Neuronal stem cell (in vitro differentiated cells): ENCODE measurements at regions not wholly inside any gene's neighbourhood (a gene's known extent, or its start where the extent isn't known, plus 50 kb on each side); places are given as distances from the start of the nearest gene placed in this dataset.
"Not testable (repeated sequence)": the region's sequence is repeated elsewhere in the genome, so short reads cannot be mapped to it uniquely, and the experiment has no call there.

Source experiments
- DNase-seq: peaks from one replicate; pipeline ENCODE4 v3.0.0-alpha.2; 2013; ENCODE audit warnings: low spot score
- H2AFZ ChIP-seq: one replicate; pipeline ENCODE4 v1.6.1; 2013; ENCODE audit warnings: mild to moderate bottlenecking, low read length, inconsistent platforms
- H2AK5ac ChIP-seq: 2 replicates; pipeline ENCODE4 v1.6.1; 2013; ENCODE audit warnings: low read depth, mild to moderate bottlenecking, inconsistent platforms, low read length, moderate library complexity, mixed read lengths
- H2BK120ac ChIP-seq: 2 replicates; pipeline ENCODE4 v1.6.1; 2013; ENCODE audit warnings: low read depth, mild to moderate bottlenecking, inconsistent platforms, low read length, moderate library complexity, mixed read lengths
- H2BK12ac ChIP-seq: one replicate; pipeline ENCODE4 v1.6.1; 2013; ENCODE audit warnings: low read length, inconsistent platforms
- H2BK15ac ChIP-seq: 2 replicates; pipeline ENCODE4 v1.6.1; 2013; ENCODE audit warnings: mild to moderate bottlenecking, low read length, inconsistent platforms, mixed read lengths
- H2BK5ac ChIP-seq: one replicate; pipeline ENCODE4 v1.6.1; 2013; ENCODE audit warnings: inconsistent platforms, mild to moderate bottlenecking, low read length, moderate library complexity
- H3K14ac ChIP-seq: one replicate; pipeline ENCODE4 v1.6.1; 2013; ENCODE audit warnings: low read length, inconsistent platforms
- H3K18ac ChIP-seq: 2 replicates; pipeline ENCODE4 v1.6.1; 2013; ENCODE audit warnings: low read length, inconsistent platforms
- H3K23ac ChIP-seq: 2 replicates; pipeline ENCODE4 v1.6.1; 2013; ENCODE audit warnings: low read depth, mild to moderate bottlenecking, mixed read lengths, low read length, inconsistent platforms; ENCODE audit not compliant: poor library complexity
- H3K27ac ChIP-seq: replicated peaks from 3 replicates; pipeline ENCODE4 v1.5.1; 2013; ENCODE audit warnings: low read length, inconsistent platforms
- H3K27me3 ChIP-seq, 3 experiments: 2 replicates each; pipeline ENCODE4 v1.6.1; 2013; ENCODE audit warnings: low read length in 3 of 3, mild to moderate bottlenecking in 2 of 3, inconsistent platforms in 1 of 3, low read depth in 1 of 3, mixed read lengths in 1 of 3, moderate library complexity in 1 of 3; ENCODE audit not compliant: control insufficient read depth in 3 of 3, insufficient read depth in 3 of 3
- H3K36me3 ChIP-seq, 2 donors: replicated peaks in 1 of 2; 2 replicates each; pipeline ENCODE4 v1.6.1; 2013; ENCODE audit warnings: low read length in 2 of 2; ENCODE audit not compliant: control insufficient read depth in 2 of 2, insufficient read depth in 2 of 2
- H3K4ac ChIP-seq: 2 replicates; pipeline ENCODE4 v1.6.1; 2013; ENCODE audit warnings: inconsistent platforms, mild to moderate bottlenecking, low read length, moderate library complexity
- H3K4me1 ChIP-seq, 2 donors: 1 replicate in 1 of 2; 2 replicates in 1 of 2; pipeline ENCODE4 v1.6.1; 2013; ENCODE audit warnings: low read length in 2 of 2, low read depth in 1 of 2; ENCODE audit not compliant: control insufficient read depth in 2 of 2, insufficient read depth in 1 of 2
- H3K4me2 ChIP-seq: one replicate; pipeline ENCODE4 v1.6.1; 2013; ENCODE audit warnings: mild to moderate bottlenecking, low read length, inconsistent platforms; ENCODE audit not compliant: insufficient read depth, poor library complexity, severe bottlenecking
- H3K4me3 ChIP-seq, 2 donors: 2 replicates each; pipeline ENCODE4 v1.5.1; 2013; ENCODE audit warnings: low read length in 2 of 2, mild to moderate bottlenecking in 2 of 2, inconsistent platforms in 1 of 2, moderate library complexity in 1 of 2
- H3K79me1 ChIP-seq: one replicate; pipeline ENCODE4 v1.6.1; 2013; ENCODE audit warnings: low read depth, mild to moderate bottlenecking, inconsistent platforms, low read length, moderate library complexity
- H3K9ac ChIP-seq: one replicate; pipeline ENCODE4 v1.6.1; 2013; ENCODE audit warnings: mild to moderate bottlenecking, low read depth, low read length, inconsistent platforms; ENCODE audit not compliant: poor library complexity
- H3K9me3 ChIP-seq, 2 donors: replicated peaks in 1 of 2; 2 replicates each; pipeline versions ENCODE3 to v1.6.1; 2013; ENCODE audit warnings: low read length in 2 of 2, mild to moderate bottlenecking in 2 of 2, inconsistent platforms in 1 of 2, low read depth in 1 of 2, mixed read lengths in 1 of 2, moderate library complexity in 1 of 2; ENCODE audit not compliant: control insufficient read depth in 2 of 2, insufficient read depth in 1 of 2
- H4K8ac ChIP-seq: one replicate; pipeline ENCODE4 v1.6.1; 2013; ENCODE audit warnings: low read depth, mild to moderate bottlenecking, inconsistent platforms, low read length, moderate library complexity
- H4K91ac ChIP-seq: one replicate; pipeline ENCODE4 v1.6.1; 2013; ENCODE audit warnings: low read length, low read depth, mild to moderate bottlenecking, inconsistent platforms; ENCODE audit not compliant: poor library complexity
- WGBS, 2 donors: extraction: QIAGEN DNeasy Blood & Tissue Kit; methylation state at CpG; one replicate each; pipeline ENCODE4 v1.1.7; 2013; ENCODE audit warnings: missing lambda C conversion rate in 2 of 2, mixed read lengths in 1 of 2; ENCODE audit not compliant: insufficient read length in 2 of 2, insufficient replicate concordance in 1 of 2; ENCODE audit errors: extremely low coverage in 2 of 2; 5-methylcytosine and 5-hydroxymethylcytosine counted together

GRCh38 chr3:177635601-177636106 lies 438.4 kb upstream of the TBL1XR1 start:
- H3K4me2 ChIP-seq, H2AFZ ChIP-seq, H2AK5ac ChIP-seq, H3K9me3 ChIP-seq, H3K79me1 ChIP-seq, H3K4me1 ChIP-seq, H2BK12ac ChIP-seq, H3K4ac ChIP-seq, H2BK15ac ChIP-seq, DNase-seq, H3K9ac ChIP-seq, H2BK5ac ChIP-seq, H4K91ac ChIP-seq, H3K27ac ChIP-seq, H3K23ac ChIP-seq, H3K36me3 ChIP-seq, H4K8ac ChIP-seq, H3K18ac ChIP-seq, H3K27me3 ChIP-seq, H2BK120ac ChIP-seq, H3K14ac ChIP-seq, H3K4me3 ChIP-seq: not testable (repeated sequence)
- WGBS, 2 donors = no CpG with 5 or more reads among the region's 3 CpGs

GRCh38 chr3:177640319-177640965 lies 443.2 kb upstream of the TBL1XR1 start:
- H3K9ac ChIP-seq = no peak overlapping the region
- H3K14ac ChIP-seq = no peak overlapping the region
- no CpG with 5 or more reads among the region's 8 CpGs for WGBS, 2 donors
- no peaks in the 10 kb centered on the region for H3K79me1 ChIP-seq
- DNase-seq = no peak
- no peak overlapping the region for H3K23ac ChIP-seq
- H3K4me1 ChIP-seq = peaks cover 0 to 3% of the 10 kb centered on the region in 2 donors
- H2AK5ac ChIP-seq = no peak overlapping the region
- H3K18ac ChIP-seq = no peak overlapping the region
- H3K27ac ChIP-seq = no peak overlapping the region
- no peak overlapping the region for H3K4me2 ChIP-seq
- H4K91ac ChIP-seq = no peak overlapping the region
- no peak overlapping the region for H2AFZ ChIP-seq
- no peaks in the 10 kb centered on the region for H3K36me3 ChIP-seq
- H3K27me3 ChIP-seq = no peaks in the 10 kb centered on the region
- no peak overlapping the region for H2BK15ac ChIP-seq
- H2BK120ac ChIP-seq = no peak overlapping the region
- no peak overlapping the region for H2BK12ac ChIP-seq
- H3K9me3 ChIP-seq = peaks cover 4 to 5% of the 10 kb centered on the region in 2 donors
- H4K8ac ChIP-seq = no peak overlapping the region
- H3K4me3 ChIP-seq = no peak overlapping the region
- H2BK5ac ChIP-seq = no peak overlapping the region
- no peak overlapping the region for H3K4ac ChIP-seq

DNA sequence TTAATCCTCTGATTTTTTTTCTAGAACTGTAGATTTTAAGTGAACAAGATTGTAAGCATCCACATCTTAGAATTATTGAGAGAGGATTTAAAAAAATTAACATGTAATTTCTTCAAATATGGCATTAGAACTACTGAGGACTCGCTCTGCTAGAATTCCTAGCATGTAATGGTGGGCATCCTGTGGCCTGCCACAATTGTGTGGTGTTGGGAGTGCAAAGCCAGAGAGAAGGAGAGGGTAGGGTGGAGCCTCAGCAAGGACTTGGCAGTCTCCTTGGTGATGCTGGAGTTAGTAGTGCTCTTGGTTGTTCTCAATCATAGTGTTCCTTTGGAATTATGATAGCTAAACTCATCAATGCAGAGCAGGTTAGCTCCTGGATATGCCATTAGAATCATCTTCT lies 443.9 kb upstream of the TBL1XR1 start:
- Histone ChIP-seq H3K4me3 (no peak overlapping the region), H3K18ac (no peak overlapping the region), H3K9me3 (peaks cover 4 to 5% of the 10 kb centered on the region in 2 donors), H3K4me1 (peaks cover 0 to 3% of the 10 kb centered on the region in 2 donors), H2BK15ac (no peak overlapping the region), H3K4me2 (no peak overlapping the region), H3K14ac (no peak overlapping the region), H3K4ac (no peak overlapping the region), H3K79me1 (no peaks in the 10 kb centered on the region), H2AFZ (no peak overlapping the region), H3K27ac (no peak overlapping the region), H3K27me3 (no peaks in the 10 kb centered on the region), H3K36me3 (no peaks in the 10 kb centered on the region), H2AK5ac (no peak overlapping the region), H2BK120ac (no peak overlapping the region), H4K8ac (no peak overlapping the region), H3K9ac (no peak overlapping the region), H4K91ac (no peak overlapping the region), H2BK5ac (no peak overlapping the region), H2BK12ac (no peak overlapping the region), H3K23ac (no peak overlapping the region)
- WGBS, 2 donors = no CpG with 5 or more reads among the region's 1 CpG
- DNase-seq = no peak

DNA sequence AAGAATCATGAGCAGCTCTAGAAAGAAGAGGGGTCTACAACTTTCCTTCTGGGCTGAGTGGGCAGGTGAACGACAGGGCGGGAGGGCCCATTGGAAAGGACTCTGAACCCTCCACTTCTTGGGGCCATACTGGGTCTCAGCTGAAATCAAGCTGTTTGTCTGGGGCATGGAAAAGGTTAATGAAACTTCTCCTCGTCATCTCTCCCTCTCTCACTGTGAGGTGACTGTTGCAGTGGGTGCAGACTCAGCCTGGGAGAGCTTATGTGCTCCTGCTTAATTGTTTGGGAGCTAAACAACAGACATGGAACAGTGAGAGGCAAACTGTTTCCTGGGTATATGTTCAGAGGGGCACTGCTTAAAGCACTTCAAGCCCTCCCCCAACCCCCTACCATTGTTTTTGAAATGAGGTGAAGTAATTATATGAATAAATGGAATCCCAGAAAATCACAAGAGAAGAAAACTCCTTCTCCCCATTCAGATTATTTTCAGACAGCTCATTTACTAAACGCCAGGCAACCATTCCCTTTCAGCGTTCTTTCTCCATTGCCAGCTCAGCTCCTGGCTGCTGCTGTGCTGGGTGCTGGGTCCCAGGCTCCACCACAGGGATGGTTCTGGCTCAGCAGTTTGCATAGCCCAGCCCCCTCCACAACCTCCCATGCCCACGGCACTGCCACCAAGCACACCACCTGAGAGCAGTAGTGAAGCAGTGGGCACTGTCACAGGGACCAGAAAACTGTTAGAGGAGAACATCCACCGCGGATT lies 444.9 kb upstream of the TBL1XR1 start:
- Histone ChIP-seq H4K91ac (no peak overlapping the region), H3K23ac (no peak overlapping the region), H3K4me3 (no peak overlapping the region), H2BK120ac (no peak overlapping the region), H3K4ac (no peak overlapping the region), H3K14ac (no peak overlapping the region), H3K79me1 (no peaks in the 10 kb centered on the region), H4K8ac (no peak overlapping the region), H2AK5ac (no peak overlapping the region), H3K4me1 (peaks cover 0 to 3% of the 10 kb centered on the region in 2 donors), H3K27ac (no peak overlapping the region), H2BK15ac (no peak overlapping the region), H3K4me2 (no peak overlapping the region), H2BK5ac (no peak overlapping the region), H3K18ac (peak overlapping the region; percentile 68), H2AFZ (peak overlapping the region; percentile 67), H3K27me3 (no peaks in the 10 kb centered on the region), H3K9me3 (peaks cover 4 to 5% of the 10 kb centered on the region in 2 donors), H3K9ac (no peak overlapping the region), H3K36me3 (no peaks in the 10 kb centered on the region), H2BK12ac (no peak overlapping the region)
- whole genome bisulfite sequencing, 2 donors = no CpG with 5 or more reads among the region's 8 CpGs
- DNase-seq = no peak
